GM12865 (cell line): ENCODE measurements at regions not wholly inside any gene's neighbourhood (a gene's known extent, or its start where the extent isn't known, plus 50 kb on each side); places are given as distances from the start of the nearest gene placed in this dataset.
A peak's percentile ranks its signal among the peaks of the same experiment; 100 is the strongest.

Experiments
- DNase-seq: peaks from one replicate; pipeline ENCODE4 v3.0.0; 2010; ENCODE audit warnings: low read depth
- H3K4me3 ChIP-seq: 2 replicates; pipeline ENCODE4 v1.5.1; 2011; ENCODE audit warnings: mild to moderate bottlenecking, low read depth, low read length, control low read depth
- TF ChIP-seq, protein P1 (sequence below): IDR thresholded peaks from 2 replicates; pipeline ENCODE4 v1.5.1; 2011; ENCODE audit warnings: low read length, control low read depth, low read depth, inconsistent platforms; ENCODE audit not compliant: insufficient read depth; ENCODE audit errors: missing control alignments

DNA sequence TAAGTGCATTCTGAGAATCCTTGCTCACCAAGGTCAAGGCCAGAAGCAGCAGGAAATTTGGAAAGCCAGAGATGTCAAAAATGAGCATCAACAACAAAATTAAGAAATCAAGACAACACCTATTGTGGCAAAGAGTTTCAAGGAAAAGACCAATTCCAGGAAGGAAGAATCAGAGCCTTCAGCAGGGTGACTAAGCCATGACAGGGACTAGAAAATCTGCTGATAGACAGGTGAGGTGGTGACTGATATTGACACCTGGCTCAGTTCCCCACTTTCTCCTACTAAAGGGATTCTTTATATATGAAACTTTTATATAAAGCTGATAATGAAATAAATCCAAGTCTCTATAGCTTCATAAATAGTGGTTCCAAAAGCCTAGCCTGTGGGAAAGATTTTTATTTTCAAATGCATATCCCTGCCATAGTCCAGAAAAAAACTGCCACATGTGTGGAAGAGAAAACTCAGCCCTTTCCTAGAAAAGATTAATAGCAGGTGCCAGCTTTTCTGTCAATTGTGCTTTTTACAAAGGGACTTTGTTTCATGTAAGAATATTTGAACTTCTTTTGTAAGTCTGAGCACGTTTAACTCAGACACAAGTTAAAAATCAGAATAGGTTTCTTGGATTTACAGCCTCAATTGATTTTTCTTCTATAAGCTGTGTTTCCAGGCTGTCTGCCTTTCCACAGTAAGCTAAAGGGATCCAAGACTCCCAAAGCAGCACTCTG lies 81.1 kb upstream of the GRAMD2B start:
- H3K4me3 ChIP-seq = no peak overlapping the region
- DNase-seq = no peak
- TF ChIP-seq, protein P1, sequence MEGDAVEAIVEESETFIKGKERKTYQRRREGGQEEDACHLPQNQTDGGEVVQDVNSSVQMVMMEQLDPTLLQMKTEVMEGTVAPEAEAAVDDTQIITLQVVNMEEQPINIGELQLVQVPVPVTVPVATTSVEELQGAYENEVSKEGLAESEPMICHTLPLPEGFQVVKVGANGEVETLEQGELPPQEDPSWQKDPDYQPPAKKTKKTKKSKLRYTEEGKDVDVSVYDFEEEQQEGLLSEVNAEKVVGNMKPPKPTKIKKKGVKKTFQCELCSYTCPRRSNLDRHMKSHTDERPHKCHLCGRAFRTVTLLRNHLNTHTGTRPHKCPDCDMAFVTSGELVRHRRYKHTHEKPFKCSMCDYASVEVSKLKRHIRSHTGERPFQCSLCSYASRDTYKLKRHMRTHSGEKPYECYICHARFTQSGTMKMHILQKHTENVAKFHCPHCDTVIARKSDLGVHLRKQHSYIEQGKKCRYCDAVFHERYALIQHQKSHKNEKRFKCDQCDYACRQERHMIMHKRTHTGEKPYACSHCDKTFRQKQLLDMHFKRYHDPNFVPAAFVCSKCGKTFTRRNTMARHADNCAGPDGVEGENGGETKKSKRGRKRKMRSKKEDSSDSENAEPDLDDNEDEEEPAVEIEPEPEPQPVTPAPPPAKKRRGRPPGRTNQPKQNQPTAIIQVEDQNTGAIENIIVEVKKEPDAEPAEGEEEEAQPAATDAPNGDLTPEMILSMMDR = no peak

DNA sequence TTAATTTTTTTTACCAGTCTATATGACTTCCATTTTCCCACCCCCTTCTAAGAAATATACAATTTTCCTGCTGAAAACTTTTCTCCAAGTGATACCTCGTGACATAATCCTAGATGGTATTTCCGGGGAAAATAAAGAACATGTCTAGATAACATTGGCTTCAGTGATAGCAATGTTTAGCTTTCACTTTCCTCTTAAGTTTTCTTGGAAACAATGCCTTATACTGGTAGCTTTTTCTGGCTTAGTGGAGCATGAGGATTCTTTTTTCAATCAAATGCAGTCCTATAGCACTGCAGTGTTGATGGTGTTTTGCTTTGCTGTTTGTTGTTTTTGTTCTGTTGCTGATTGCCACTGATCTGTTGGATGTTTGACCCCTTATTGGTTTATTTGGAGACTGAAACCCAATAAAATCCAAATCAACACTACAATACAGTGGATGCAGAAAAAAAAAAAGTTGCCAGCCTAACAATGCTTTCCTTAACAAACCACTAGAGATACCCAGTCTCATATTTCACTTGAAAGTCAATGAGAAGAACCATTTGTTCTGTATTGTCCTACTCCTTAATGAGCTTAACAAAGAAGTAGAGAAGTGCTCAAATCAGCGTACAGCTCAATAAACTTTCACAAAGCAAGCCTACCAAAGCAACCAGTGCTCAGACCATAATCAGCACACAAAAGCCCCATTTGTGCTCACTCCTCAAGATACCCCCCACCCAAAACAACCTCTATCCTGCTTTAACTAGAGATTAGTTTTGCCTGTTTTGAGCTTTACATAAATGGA lies 74.2 kb upstream of the GRAMD2B start:
- TF ChIP-seq, protein P1 = no peak
- DNase-seq = no peak
- H3K4me3 ChIP-seq = no peak overlapping the region

DNA sequence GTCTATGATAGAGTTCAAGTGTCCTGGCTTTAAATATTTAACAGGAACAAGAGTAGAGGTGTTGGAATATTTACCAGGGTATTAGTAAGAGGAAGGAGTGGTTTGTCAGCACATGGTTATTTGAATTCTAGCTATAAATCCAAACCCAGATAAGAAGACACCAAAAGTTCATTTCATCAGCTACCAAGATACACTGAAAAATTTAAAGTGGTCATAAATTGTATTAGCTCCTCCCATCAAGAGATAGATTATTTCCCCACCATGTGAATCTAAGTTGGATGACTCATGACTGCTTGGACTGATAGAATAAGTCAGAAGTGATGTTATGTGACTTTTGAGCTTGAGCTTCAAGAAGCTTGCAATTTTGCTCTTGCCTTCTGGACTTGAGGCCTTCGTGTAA lies 72.1 kb upstream of the GRAMD2B start:
- H3K4me3 ChIP-seq = no peak overlapping the region
- TF ChIP-seq, protein P1 = no peak
- DNase-seq = no peak

DNA sequence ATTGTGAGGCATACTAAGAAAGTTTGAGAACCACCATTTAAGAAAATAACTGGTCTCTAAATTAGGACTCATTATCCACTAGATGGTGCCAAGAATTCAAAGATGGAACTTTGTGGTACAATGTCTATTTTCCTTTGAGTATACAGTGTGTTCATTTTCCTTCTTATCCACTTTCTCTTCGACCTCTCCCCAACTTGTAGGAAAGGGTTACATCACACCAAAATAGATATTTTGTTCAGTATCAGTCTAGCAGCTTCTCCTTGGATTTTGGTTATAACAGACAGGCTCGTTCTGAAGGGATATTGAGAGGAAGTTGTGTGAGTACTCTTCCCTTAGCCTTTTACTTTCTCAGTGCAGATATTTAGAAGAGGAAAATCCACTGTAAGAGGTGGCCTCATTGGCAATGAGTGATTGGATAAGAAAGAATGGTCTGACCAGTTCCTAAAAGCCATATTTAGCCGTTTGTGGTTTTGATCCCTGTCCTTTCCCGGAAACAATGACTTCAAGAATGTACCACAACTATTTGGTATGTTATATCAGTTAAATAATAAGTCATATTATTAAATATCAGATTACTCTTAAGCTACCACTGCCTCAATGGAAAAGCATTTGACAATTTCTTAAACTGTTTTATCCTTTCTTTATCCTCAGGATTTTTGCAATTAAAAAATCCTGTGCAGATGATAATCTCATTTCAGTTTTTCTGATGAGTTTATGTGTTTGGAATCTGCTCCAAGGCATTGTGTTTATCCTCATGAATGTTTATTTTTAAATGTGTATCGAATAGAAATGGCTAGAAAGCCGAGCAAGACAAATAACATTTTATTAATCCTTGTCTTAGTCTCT lies 69.0 kb upstream of the GRAMD2B start:
- DNase-seq = peak; percentile 51
- H3K4me3 ChIP-seq = no peak overlapping the region

DNA sequence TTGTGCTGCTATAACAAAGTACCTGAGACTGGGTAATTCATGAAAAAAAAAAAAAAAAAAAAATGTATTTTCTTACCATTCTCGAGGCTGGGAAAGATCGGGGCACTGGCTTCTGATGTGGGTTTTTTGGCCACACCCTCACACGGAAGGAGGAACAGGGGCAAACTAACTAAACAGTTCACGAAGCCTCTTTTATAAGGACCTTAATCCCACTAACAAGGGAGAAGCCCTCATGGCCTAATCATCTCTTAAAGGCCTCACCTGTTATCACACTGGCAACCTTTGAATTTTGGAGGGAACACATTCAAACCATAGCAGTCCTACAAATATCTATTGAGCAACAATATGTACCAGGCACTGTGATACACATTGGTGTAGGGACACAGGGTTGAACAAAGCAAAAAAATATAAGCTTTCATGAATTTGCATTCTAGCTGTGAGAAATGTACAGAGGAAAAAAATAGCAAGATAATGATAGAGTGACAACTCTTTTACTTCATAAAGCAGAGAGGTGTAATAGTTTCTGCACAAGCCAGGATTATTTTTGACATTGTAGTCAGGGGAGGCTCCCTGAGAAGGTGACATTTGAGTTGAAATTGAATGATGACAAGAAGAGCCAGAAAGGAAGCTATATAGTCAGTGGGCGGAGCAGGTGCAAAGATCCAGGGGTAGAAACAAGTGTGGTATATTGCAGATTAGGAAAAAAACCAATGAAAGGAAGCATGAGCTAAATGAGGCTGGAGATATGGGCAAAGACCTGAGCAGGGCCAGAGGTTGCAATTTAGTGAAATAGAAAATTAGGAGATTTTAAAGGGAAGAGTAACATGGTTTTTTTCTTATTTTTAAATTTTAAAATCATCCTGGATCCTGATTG lies 68.1 kb upstream of the GRAMD2B start:
- DNase-seq = no peak
- H3K4me3 ChIP-seq = no peak overlapping the region

More for the DNA sequence above, 69.0 kb upstream of the GRAMD2B start:
- TF ChIP-seq, protein P1 = peak; percentile 46

DNA sequence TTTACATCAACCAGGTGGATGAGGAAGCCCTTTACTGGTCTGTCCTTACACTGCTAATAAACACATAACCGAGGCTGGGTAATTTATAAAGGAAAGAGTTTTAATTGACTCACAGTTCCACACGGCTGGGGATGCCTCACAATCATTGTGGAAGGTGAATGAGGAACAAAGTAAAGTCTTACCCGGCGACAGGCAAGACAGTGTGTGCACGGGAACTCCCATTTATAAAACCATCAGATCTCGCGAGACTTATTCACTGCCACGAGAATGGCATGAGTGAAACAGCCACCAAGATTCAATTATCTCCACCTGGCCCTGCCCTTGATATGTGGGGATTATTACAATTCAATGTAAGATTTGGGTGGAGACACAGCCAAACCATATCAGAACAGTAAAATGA lies 67.3 kb upstream of the GRAMD2B start:
- no peak overlapping the region for H3K4me3 ChIP-seq
- TF ChIP-seq, protein P1 = no peak
- DNase-seq = peak; percentile 62

More for the DNA sequence above, 68.1 kb upstream of the GRAMD2B start:
- TF ChIP-seq, protein P1 = no peak
